Hepatocyte (in vitro differentiated cells): ENCODE measurements at regions not wholly inside any gene's neighbourhood (a gene's known extent, or its start where the extent isn't known, plus 50 kb on each side); places are given as distances from the start of the nearest gene placed in this dataset.
A peak's percentile ranks its signal among the peaks of the same experiment; 100 is the strongest.

Experiments used
- DNase-seq: peaks from one replicate; pipeline ENCODE4 v3.0.0-alpha.2; 2016; ENCODE audit warnings: low spot score
- H2AFZ ChIP-seq: fragments of 200-600 bp; sonication (generic); 2 replicates; pipeline ENCODE4 v1.6.0; 2016; ENCODE audit warnings: antibody characterized with exemption, mild to moderate bottlenecking
- H3K27ac ChIP-seq: fragments of 200-600 bp; sonication (generic); 2 replicates; pipeline ENCODE4 v1.5.1; 2016; ENCODE audit warnings: mild to moderate bottlenecking
- H3K27me3 ChIP-seq: fragments of 200-600 bp; sonication (generic); 2 replicates; pipeline ENCODE4 v1.6.1; 2016
- H3K36me3 ChIP-seq: fragments of 200-600 bp; sonication (generic); replicated peaks from 2 replicates; pipeline ENCODE4 v1.5.1; 2016; ENCODE audit warnings: low read depth; ENCODE audit not compliant: insufficient read depth
- H3K4me1 ChIP-seq: fragments of 200-600 bp; sonication (generic); 2 replicates; pipeline ENCODE4 v1.5.1; 2016; ENCODE audit warnings: mild to moderate bottlenecking, moderate library complexity; ENCODE audit not compliant: insufficient read depth
- H3K4me2 ChIP-seq: fragments of 200-600 bp; sonication (generic); 2 replicates; pipeline ENCODE4 v1.6.0; 2016
- H3K4me3 ChIP-seq: fragments of 200-600 bp; sonication (generic); 2 replicates; pipeline ENCODE4 v1.5.1; 2016; ENCODE audit warnings: mild to moderate bottlenecking
- H3K79me2 ChIP-seq: fragments of 200-600 bp; sonication (generic); 2 replicates; pipeline ENCODE4 v1.6.0; 2017; ENCODE audit warnings: mild to moderate bottlenecking
- H3K9me2 ChIP-seq: fragments of 200-600 bp; sonication (generic); replicated peaks from 2 replicates; pipeline ENCODE4 v1.6.0; 2017; ENCODE audit warnings: mild to moderate bottlenecking; ENCODE audit not compliant: insufficient read depth
- H3K9me3 ChIP-seq: fragments of 200-600 bp; sonication (generic); 2 replicates; pipeline ENCODE4 v1.5.1; 2016; ENCODE audit warnings: low read depth, mild to moderate bottlenecking
- H4K20me1 ChIP-seq: fragments of 200-600 bp; sonication (generic); 2 replicates; pipeline ENCODE4 v1.6.0; 2016; ENCODE audit warnings: mild to moderate bottlenecking; ENCODE audit not compliant: insufficient read depth, poor library complexity, severe bottlenecking
- CTCF ChIP-seq: fragments of 200-600 bp; sonication (generic); IDR thresholded peaks from 2 replicates; pipeline ENCODE4 v1.5.1; 2016; ENCODE audit warnings: antibody characterized with exemption, mild to moderate bottlenecking; ENCODE audit not compliant: poor library complexity
- EZH2 ChIP-seq: fragments of 200-600 bp; sonication (generic); IDR thresholded peaks from 2 replicates; pipeline ENCODE4 v1.6.1; 2016; ENCODE audit warnings: antibody characterized with exemption, mild to moderate bottlenecking, borderline replicate concordance
- EZH2phosphoT487 ChIP-seq: fragments of 200-600 bp; sonication (generic); IDR thresholded peaks from one replicate; pipeline ENCODE4 v1.6.1; 2018; ENCODE audit warnings: antibody characterized with exemption, mild to moderate bottlenecking, low read depth, moderate library complexity; ENCODE audit not compliant: unreplicated experiment, severe bottlenecking
- WGBS: methylation state at CpG from one replicate; pipeline ENCODE4 v1.1.6; 2016; ENCODE audit warnings: low lambda C conversion rate; ENCODE audit errors: missing lambda C conversion rate; 5-methylcytosine and 5-hydroxymethylcytosine counted together

- H3K9me3 ChIP-seq = no peaks in the 10 kb centered on the region
- TF ChIP-seq CTCF (no peak), EZH2phosphoT487 (no peak), EZH2 (no peak)
- H3K9me2 ChIP-seq = no peaks in the 10 kb centered on the region
- no peak for DNase-seq
- H3K79me2 ChIP-seq = no peaks in the 10 kb centered on the region
- H2AFZ ChIP-seq = no peak overlapping the region
- H3K4me3 ChIP-seq = no peak overlapping the region
- no peak overlapping the region for H3K4me2 ChIP-seq
- H4K20me1 ChIP-seq = no peaks in the 10 kb centered on the region
- H3K4me1 ChIP-seq = no peaks in the 10 kb centered on the region
- WGBS = 81% methylated on average over 1 of the region's 1 CpG
- no peaks in the 10 kb centered on the region for H3K36me3 ChIP-seq
- H3K27ac ChIP-seq = no peak overlapping the region
- no peaks in the 10 kb centered on the region for H3K27me3 ChIP-seq
Observed at GRCh38 chrX:13511241-13511943, 58.0 kb upstream of the EGFL6 start.

DNA sequence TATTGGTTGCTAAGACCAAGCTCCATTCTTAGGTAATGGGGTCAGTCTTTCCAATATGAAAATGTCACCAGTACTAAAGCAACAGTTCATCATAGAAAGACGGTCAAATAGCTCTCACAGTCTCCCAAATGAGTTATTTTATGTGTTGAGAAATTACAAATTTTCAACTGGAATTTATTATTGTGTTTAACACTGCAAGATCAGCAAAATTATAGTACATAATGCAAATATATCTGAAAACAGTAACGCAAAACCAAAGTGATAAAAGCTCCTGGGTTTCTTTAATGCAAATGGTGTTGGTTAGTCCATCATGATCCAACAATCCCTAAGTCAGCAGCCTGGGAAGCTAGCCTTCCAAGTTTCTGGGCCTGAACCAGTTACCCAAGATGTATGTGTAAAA is 61.5 kb upstream of the EGFL6 start:
- no peak overlapping the region for H3K4me3 ChIP-seq
- H3K27me3 ChIP-seq = no peaks in the 10 kb centered on the region
- no peak for DNase-seq
- H3K9me3 ChIP-seq = no peaks in the 10 kb centered on the region
- no peak for TF ChIP-seq EZH2phosphoT487
- TF ChIP-seq CTCF = no peak
- TF ChIP-seq EZH2 = no peak
- no peak overlapping the region for H3K27ac ChIP-seq
- H3K9me2 ChIP-seq = no peaks in the 10 kb centered on the region
- H4K20me1 ChIP-seq = no peaks in the 10 kb centered on the region
- no peak overlapping the region for H2AFZ ChIP-seq
- no peak overlapping the region for H3K4me2 ChIP-seq
- no peaks in the 10 kb centered on the region for H3K36me3 ChIP-seq
- no peaks in the 10 kb centered on the region for H3K4me1 ChIP-seq
- WGBS = 87% methylated on average over 2 of the region's 2 CpGs
- no peaks in the 10 kb centered on the region for H3K79me2 ChIP-seq

- H3K36me3 ChIP-seq = no peaks in the 10 kb centered on the region
- no peaks in the 10 kb centered on the region for H4K20me1 ChIP-seq
- WGBS = 12% methylated on average over 5 of the region's 5 CpGs
- no peak for TF ChIP-seq EZH2phosphoT487
- peak; percentile 90 for TF ChIP-seq CTCF
- no peak for TF ChIP-seq EZH2
- H3K4me3 ChIP-seq = no peak overlapping the region
- H3K4me2 ChIP-seq = no peak overlapping the region
- H3K9me2 ChIP-seq = no peaks in the 10 kb centered on the region
- H3K79me2 ChIP-seq = no peaks in the 10 kb centered on the region
- H3K4me1 ChIP-seq = no peaks in the 10 kb centered on the region
- DNase-seq = peak; percentile 73
- H3K27ac ChIP-seq = no peak overlapping the region
- H2AFZ ChIP-seq = no peak overlapping the region
- H3K9me3 ChIP-seq = no peaks in the 10 kb centered on the region
- H3K27me3 ChIP-seq = no peaks in the 10 kb centered on the region
Observed at GRCh38 chrX:13506574-13506973, 62.8 kb upstream of the EGFL6 start.
